ENCODE measurements at regions not wholly inside any gene's neighbourhood (a gene's known extent, or its start where the extent isn't known, plus 50 kb on each side); places are given as distances from the start of the nearest gene placed in this dataset.

DNA sequence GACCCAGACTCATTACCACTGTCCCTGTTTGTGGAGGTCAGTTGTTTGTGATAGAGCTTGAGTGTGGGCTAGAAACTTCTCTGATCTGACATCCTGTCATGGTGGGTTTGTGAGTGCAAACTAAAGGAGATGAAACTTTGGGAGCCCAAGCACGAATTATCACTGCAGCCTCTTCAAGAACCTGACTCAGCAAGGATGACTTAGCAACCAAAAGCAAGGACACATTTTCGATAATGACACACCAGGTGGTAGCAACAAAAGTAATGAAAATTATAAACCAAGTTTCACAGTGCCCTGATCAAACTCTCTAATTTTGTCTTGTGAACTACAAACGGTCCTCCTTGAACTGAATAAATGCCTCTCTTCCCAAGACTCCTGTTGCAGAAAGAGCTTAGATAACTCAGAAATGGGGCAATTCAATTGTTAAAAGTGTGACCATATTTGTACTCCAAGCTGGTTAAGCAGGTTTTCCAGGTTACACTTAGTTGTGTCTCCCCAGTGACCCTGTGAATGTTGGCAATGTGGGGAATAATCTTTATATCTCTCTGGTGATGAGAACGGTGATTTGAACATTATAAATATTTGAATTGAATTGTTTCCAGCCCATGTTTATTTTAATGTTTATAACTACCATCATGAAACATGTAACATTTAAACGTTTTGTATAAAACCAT is 52.6 kb upstream of the ATP8A1 start:
- TF ChIP-seq, protein P1, sequence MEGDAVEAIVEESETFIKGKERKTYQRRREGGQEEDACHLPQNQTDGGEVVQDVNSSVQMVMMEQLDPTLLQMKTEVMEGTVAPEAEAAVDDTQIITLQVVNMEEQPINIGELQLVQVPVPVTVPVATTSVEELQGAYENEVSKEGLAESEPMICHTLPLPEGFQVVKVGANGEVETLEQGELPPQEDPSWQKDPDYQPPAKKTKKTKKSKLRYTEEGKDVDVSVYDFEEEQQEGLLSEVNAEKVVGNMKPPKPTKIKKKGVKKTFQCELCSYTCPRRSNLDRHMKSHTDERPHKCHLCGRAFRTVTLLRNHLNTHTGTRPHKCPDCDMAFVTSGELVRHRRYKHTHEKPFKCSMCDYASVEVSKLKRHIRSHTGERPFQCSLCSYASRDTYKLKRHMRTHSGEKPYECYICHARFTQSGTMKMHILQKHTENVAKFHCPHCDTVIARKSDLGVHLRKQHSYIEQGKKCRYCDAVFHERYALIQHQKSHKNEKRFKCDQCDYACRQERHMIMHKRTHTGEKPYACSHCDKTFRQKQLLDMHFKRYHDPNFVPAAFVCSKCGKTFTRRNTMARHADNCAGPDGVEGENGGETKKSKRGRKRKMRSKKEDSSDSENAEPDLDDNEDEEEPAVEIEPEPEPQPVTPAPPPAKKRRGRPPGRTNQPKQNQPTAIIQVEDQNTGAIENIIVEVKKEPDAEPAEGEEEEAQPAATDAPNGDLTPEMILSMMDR (conservative IDR thresholded peaks at IDR 0.05; ENCODE audit: low read length): no peak
- no peak for TF ChIP-seq EZH2phosphoT487 (IDR thresholded peaks at IDR 0.05; ENCODE audit: borderline replicate concordance, low read depth, low read length)
